AG04449 (cell line): ENCODE measurements at regions not wholly inside any gene's neighbourhood (a gene's known extent, or its start where the extent isn't known, plus 50 kb on each side); places are given as distances from the start of the nearest gene placed in this dataset.

Experiments used
- CTCF ChIA-PET: fragments of 350-600 bp; formaldehyde crosslinking; extraction: SDS; loops from one replicate; lab custom pipeline; 2021; ENCODE audit warnings: antibody characterized with exemption; lab: Yijun Ruan, JAX
- POLR2A ChIA-PET: fragments of 400-600, 350-600 bp; formaldehyde crosslinking; extraction: SDS; loops from one replicate; lab custom pipeline; 2020; ENCODE audit warnings: antibody characterized with exemption, inconsistent platforms; lab: Yijun Ruan, JAX
- DNase-seq: peaks from one replicate; pipeline ENCODE4 v3.0.0-alpha.2; 2010; ENCODE audit warnings: low read depth, low spot score
- H3K4me3 ChIP-seq: 2 replicates; pipeline ENCODE4 v1.5.1; 2011; ENCODE audit warnings: low read depth, mild to moderate bottlenecking, control low read depth, low read length
- CTCF ChIP-seq: IDR thresholded peaks from one replicate; pipeline ENCODE4 v1.5.1; 2011; ENCODE audit warnings: mild to moderate bottlenecking, moderate library complexity, low read length, control low read depth, inconsistent platforms; ENCODE audit not compliant: insufficient read depth; ENCODE audit errors: missing control alignments

DNA sequence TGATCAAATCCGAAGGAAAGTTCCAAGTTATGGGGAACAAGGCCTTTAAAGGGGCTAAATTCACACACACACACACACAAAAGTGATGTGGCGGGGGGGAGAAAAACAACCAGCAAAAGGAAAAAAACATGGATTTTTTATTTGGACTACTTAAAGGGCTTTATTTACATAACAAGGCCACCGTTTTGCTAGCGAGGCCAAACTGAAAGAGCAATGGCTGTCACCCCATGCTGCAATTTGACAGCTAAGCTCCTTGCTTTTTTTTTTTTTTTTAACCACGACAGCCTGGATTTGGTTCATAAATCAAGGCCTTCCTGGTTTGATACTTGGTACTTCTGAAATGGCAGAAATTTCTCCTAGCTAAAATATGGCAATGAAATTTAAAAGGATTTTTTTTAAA, 99.6 kb upstream of the PTCHD1 start:
- H3K4me3 ChIP-seq = no peak overlapping the region
- no peak for TF ChIP-seq CTCF
- DNase-seq = no peak
- ChIA-PET CTCF (no interaction called here), POLR2A (no interaction called here)

DNA sequence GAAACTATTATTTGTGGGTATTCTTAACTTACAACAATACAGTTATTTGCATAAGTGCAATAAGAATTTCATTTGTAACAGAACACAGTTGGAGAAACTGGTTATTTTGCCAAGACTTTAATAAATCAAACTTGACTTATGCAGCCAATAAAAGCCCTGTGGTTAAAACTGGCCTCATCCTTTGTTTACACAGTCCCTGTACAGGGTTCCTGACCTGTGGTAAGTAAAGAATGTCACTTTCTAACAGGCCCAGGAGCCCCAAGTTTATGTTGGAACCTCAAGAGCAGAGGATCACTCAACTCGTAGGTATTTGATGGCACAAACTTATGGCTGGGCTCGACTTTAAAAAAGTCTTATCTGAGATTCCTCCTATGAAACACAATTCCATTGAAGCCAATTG, 88.6 kb upstream of the PTCHD1 start:
- no peak for TF ChIP-seq CTCF
- POLR2A ChIA-PET = no interaction called here
- no peak overlapping the region for H3K4me3 ChIP-seq
- CTCF ChIA-PET = no interaction called here
- no peak for DNase-seq

GRCh38 chrX:23248187-23248586, 86.5 kb upstream of the PTCHD1 start:
- H3K4me3 ChIP-seq = no peak overlapping the region
- DNase-seq = no peak
- ChIA-PET POLR2A (no interaction called here), CTCF (no interaction called here)
- TF ChIP-seq CTCF = no peak

DNA sequence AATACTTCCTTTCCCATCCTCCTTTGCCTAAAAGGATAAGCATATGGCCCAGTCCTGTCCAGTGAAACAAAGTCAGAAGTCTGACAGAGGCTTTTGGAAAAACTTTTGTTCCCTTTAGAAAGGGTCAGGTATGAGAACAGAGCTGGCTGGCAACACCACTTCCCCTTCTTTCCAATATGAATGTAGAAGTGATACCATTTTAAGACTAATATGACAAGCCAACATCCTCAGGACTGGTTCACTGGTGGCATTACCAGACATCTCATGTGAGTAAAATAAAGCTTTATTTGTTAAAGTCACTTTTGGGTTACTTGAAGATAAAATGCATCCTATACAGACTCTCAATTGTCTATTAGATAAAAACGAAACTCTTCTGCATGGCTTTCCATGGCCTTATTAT, 83.6 kb upstream of the PTCHD1 start:
- H3K4me3 ChIP-seq = no peak overlapping the region
- TF ChIP-seq CTCF = no peak
- CTCF ChIA-PET = no interaction called here
- POLR2A ChIA-PET = no interaction called here
- DNase-seq = no peak

GRCh38 chrX:23263892-23264291, 70.8 kb upstream of the PTCHD1 start:
- POLR2A ChIA-PET = no interaction called here

GRCh38 chrX:23269923-23270322, 64.7 kb upstream of the PTCHD1 start:
- ChIA-PET POLR2A (no interaction called here), CTCF (no interaction called here)
- TF ChIP-seq CTCF = no peak
- H3K4me3 ChIP-seq = no peak overlapping the region
- DNase-seq = no peak

More at GRCh38 chrX:23263892-23264291, 70.8 kb upstream of the PTCHD1 start:
- no peak overlapping the region for H3K4me3 ChIP-seq
- no peak for DNase-seq
- no peak for TF ChIP-seq CTCF
- CTCF ChIA-PET = no interaction called here
